DOHH2 (cell line): ENCODE measurements at regions not wholly inside any gene's neighbourhood (a gene's known extent, or its start where the extent isn't known, plus 50 kb on each side); places are given as distances from the start of the nearest gene placed in this dataset.

Source experiments
- H3F3A ChIP-seq: fragments of 200-600 bp; sonication (generic), shearing (Covaris generic); 2 replicates; pipeline ENCODE4 v1.6.0; 2016; ENCODE audit warnings: antibody characterized with exemption, mild to moderate bottlenecking; ENCODE audit not compliant: control insufficient read depth, insufficient read depth
- H3K27ac ChIP-seq: fragments of 200-600 bp; sonication (generic); 2 replicates; pipeline ENCODE4 v1.5.1; 2014; ENCODE audit warnings: low read depth, mild to moderate bottlenecking, low read length, moderate library complexity
- H3K27me3 ChIP-seq: fragments of 200-600 bp; sonication (generic); 2 replicates; pipeline ENCODE4 v1.6.1; 2014; ENCODE audit warnings: mild to moderate bottlenecking, low read length, mixed read lengths; ENCODE audit not compliant: control insufficient read depth
- H3K36me3 ChIP-seq: fragments of 200-600 bp; sonication (generic); 2 replicates; pipeline ENCODE4 v1.6.1; 2014; ENCODE audit warnings: mild to moderate bottlenecking, low read length, moderate library complexity, mixed read lengths; ENCODE audit not compliant: control insufficient read depth
- H3K4me1 ChIP-seq: fragments of 200-600 bp; sonication (generic); 2 replicates; pipeline ENCODE4 v1.6.1; 2014; ENCODE audit warnings: mild to moderate bottlenecking, low read length, mixed read lengths; ENCODE audit not compliant: control insufficient read depth
- H3K4me2 ChIP-seq: fragments of 200-600 bp; sonication (generic); 2 replicates; pipeline ENCODE4 v1.6.0; 2014; ENCODE audit warnings: mild to moderate bottlenecking, low read length, moderate library complexity
- H3K4me3 ChIP-seq: fragments of 200-600 bp; sonication (generic); 2 replicates; pipeline ENCODE4 v1.5.1; 2014; ENCODE audit warnings: mild to moderate bottlenecking, low read length, mixed read lengths
- H3K79me2 ChIP-seq: fragments of 200-600 bp; sonication (generic); 2 replicates; pipeline ENCODE4 v1.6.1; 2014; ENCODE audit warnings: mild to moderate bottlenecking, low read length, mixed read lengths; ENCODE audit not compliant: control insufficient read depth
- H3K9me2 ChIP-seq: fragments of 200-600 bp; sonication (generic); replicated peaks from 2 replicates; pipeline ENCODE4 v1.6.1; 2014; ENCODE audit warnings: mild to moderate bottlenecking, low read length, mixed read lengths; ENCODE audit not compliant: control insufficient read depth
- H3K9me3 ChIP-seq: fragments of 200-600 bp; sonication (generic); 2 replicates; pipeline ENCODE4 v1.6.1; 2014; ENCODE audit warnings: antibody characterized with exemption, low read length, mixed read lengths; ENCODE audit not compliant: control insufficient read depth, insufficient read depth
- H4K20me1 ChIP-seq: fragments of 200-600 bp; sonication (generic); 2 replicates; pipeline ENCODE4 v1.6.0; 2014; ENCODE audit warnings: low read depth, mild to moderate bottlenecking, antibody characterized with exemption, low read length, moderate library complexity; ENCODE audit not compliant: control insufficient read depth, insufficient read depth
- EZH2phosphoT487 ChIP-seq: fragments of 200-600 bp; sonication (generic); IDR thresholded peaks from 2 replicates; pipeline ENCODE4 v1.6.1; 2017; ENCODE audit warnings: borderline replicate concordance, mild to moderate bottlenecking, antibody characterized with exemption, low read length, moderate library complexity, mixed read lengths
- TF ChIP-seq, protein P1 (sequence below): fragments of 200-600 bp; sonication (generic); IDR thresholded peaks from one replicate; pipeline ENCODE4 v1.5.1; 2014; ENCODE audit warnings: antibody characterized with exemption, mild to moderate bottlenecking, low read depth, low read length; ENCODE audit not compliant: poor library complexity, severe bottlenecking

DNA sequence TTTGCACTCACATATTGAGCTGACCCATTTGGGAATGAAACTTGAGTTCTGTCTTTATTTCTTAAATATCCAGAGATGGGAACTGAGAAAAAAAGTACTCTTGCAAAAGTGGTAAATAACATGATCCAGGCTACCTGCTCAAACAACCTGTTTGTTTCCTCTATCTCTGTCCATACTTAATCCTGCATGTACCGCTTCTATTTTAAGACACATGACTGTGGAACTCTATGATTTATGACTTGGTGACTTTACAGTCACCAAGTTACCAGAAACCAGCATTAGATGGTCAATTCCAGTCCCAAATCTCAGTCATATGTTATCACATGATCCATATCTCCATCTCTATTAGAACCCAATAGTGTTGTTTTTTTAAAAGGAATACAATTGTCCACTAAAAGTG is 606.7 kb downstream of the EPHA5 start:
- Histone ChIP-seq H3F3A (no peaks in the 10 kb centered on the region), H3K4me3 (no peak overlapping the region), H4K20me1 (no peaks in the 10 kb centered on the region), H3K9me3 (no peaks in the 10 kb centered on the region), H3K27ac (no peak overlapping the region), H3K79me2 (no peaks in the 10 kb centered on the region), H3K27me3 (no peaks in the 10 kb centered on the region), H3K9me2 (no peaks in the 10 kb centered on the region), H3K4me2 (no peak overlapping the region), H3K36me3 (no peaks in the 10 kb centered on the region), H3K4me1 (no peaks in the 10 kb centered on the region)
- no peak for TF ChIP-seq EZH2phosphoT487
- TF ChIP-seq, protein P1, sequence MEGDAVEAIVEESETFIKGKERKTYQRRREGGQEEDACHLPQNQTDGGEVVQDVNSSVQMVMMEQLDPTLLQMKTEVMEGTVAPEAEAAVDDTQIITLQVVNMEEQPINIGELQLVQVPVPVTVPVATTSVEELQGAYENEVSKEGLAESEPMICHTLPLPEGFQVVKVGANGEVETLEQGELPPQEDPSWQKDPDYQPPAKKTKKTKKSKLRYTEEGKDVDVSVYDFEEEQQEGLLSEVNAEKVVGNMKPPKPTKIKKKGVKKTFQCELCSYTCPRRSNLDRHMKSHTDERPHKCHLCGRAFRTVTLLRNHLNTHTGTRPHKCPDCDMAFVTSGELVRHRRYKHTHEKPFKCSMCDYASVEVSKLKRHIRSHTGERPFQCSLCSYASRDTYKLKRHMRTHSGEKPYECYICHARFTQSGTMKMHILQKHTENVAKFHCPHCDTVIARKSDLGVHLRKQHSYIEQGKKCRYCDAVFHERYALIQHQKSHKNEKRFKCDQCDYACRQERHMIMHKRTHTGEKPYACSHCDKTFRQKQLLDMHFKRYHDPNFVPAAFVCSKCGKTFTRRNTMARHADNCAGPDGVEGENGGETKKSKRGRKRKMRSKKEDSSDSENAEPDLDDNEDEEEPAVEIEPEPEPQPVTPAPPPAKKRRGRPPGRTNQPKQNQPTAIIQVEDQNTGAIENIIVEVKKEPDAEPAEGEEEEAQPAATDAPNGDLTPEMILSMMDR, result no peak

GRCh38 chr4:65050786-65051185 is 619.5 kb downstream of the EPHA5 start:
- no peak overlapping the region for H3K4me3 ChIP-seq
- H4K20me1 ChIP-seq, result no peaks in the 10 kb centered on the region
- no peaks in the 10 kb centered on the region for H3K36me3 ChIP-seq
- H3F3A ChIP-seq, result no peaks in the 10 kb centered on the region
- no peaks in the 10 kb centered on the region for H3K27me3 ChIP-seq
- TF ChIP-seq, protein P1, result no peak
- TF ChIP-seq EZH2phosphoT487, result no peak
- H3K4me1 ChIP-seq, result no peaks in the 10 kb centered on the region
- no peaks in the 10 kb centered on the region for H3K9me3 ChIP-seq
- no peak overlapping the region for H3K4me2 ChIP-seq
- no peaks in the 10 kb centered on the region for H3K79me2 ChIP-seq
- H3K27ac ChIP-seq, result no peak overlapping the region
- H3K9me2 ChIP-seq, result no peaks in the 10 kb centered on the region

DNA sequence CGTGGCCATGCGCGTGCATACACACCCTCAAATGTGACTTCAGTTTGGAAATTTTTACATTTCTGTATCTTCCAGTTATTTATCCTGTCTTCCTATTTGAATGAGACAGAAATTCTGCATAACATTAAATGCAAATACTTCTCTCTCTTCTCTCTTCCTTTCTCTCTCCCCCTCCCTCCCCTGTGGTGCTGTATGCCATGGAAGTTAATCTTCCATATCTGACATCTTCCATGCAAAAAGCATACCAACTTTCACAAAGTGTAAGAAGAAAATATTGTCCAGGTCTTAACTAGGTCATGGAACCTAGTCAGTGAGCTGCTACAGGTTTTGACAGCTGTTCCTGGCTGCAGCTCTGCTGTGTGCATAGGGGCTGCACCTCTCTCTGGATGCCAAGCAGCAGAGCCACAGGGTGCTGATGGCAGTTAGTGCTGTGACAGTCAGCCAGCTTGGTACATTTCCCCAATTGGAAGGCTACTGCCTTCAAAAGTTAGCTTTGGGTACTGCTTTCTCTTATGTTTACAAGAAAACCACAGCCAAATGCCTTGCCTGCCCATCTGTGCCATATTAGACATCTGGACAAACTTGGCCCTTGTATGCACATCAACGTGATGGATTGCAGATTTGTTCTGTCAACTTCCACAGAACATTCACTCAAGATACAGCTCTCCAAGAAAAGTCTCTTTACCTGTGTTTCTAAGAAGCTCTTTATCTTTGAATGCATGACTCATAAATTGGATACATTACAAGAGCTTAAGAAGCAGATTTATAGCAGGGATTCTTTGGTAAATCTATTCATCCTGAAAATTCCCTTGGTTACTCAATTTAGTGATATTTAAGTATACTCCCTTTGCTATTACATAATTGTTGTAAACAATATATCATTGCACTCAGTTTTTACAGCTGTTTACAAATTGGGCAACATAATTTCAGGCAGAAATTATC is 623.8 kb downstream of the EPHA5 start:
- no peaks in the 10 kb centered on the region for H3K4me1 ChIP-seq
- no peaks in the 10 kb centered on the region for H3K79me2 ChIP-seq
- no peaks in the 10 kb centered on the region for H3F3A ChIP-seq
- no peak overlapping the region for H3K4me3 ChIP-seq
- H3K9me3 ChIP-seq, result no peaks in the 10 kb centered on the region
- no peaks in the 10 kb centered on the region for H3K27me3 ChIP-seq
- no peaks in the 10 kb centered on the region for H3K9me2 ChIP-seq
- H3K36me3 ChIP-seq, result no peaks in the 10 kb centered on the region
- H4K20me1 ChIP-seq, result no peaks in the 10 kb centered on the region
- TF ChIP-seq EZH2phosphoT487, result no peak
- TF ChIP-seq, protein P1, result no peak
- no peak overlapping the region for H3K4me2 ChIP-seq
- H3K27ac ChIP-seq, result no peak overlapping the region
